AG09309 (cell line): ENCODE measurements at regions not wholly inside any gene's neighbourhood (a gene's known extent, or its start where the extent isn't known, plus 50 kb on each side); places are given as distances from the start of the nearest gene placed in this dataset.

ENCODE experiments used
- DNase-seq: peaks from one replicate; pipeline ENCODE4 v3.0.0-alpha.2; 2010; ENCODE audit warnings: low read depth
- H3K4me3 ChIP-seq: 2 replicates; pipeline ENCODE4 v1.5.1; 2011; ENCODE audit warnings: mild to moderate bottlenecking, low read depth, low read length, moderate library complexity; ENCODE audit not compliant: control insufficient read depth
- CTCF ChIP-seq: IDR thresholded peaks from 2 replicates; pipeline ENCODE4 v1.5.1; 2011; ENCODE audit warnings: mild to moderate bottlenecking, low read depth, low read length, inconsistent platforms; ENCODE audit not compliant: insufficient read depth, control insufficient read depth; ENCODE audit errors: missing control alignments

- no peak for TF ChIP-seq CTCF
- DNase-seq, result no peak
Observed at GRCh38 chr1:96164053-96164452, 557.5 kb upstream of the PTBP2 start.

GRCh38 chr1:96178053-96178452 lies 543.5 kb upstream of the PTBP2 start:
- H3K4me3 ChIP-seq, result no peak overlapping the region
- no peak for TF ChIP-seq CTCF
- DNase-seq, result no peak

More at GRCh38 chr1:96164053-96164452, 557.5 kb upstream of the PTBP2 start:
- no peak overlapping the region for H3K4me3 ChIP-seq

GRCh38 chr1:96183485-96183884 lies 538.1 kb upstream of the PTBP2 start:
- H3K4me3 ChIP-seq, result no peak overlapping the region
- TF ChIP-seq CTCF, result no peak
- no peak for DNase-seq

GRCh38 chr1:96183928-96184327 lies 537.7 kb upstream of the PTBP2 start:
- TF ChIP-seq CTCF, result no peak
- no peak for DNase-seq
- H3K4me3 ChIP-seq, result no peak overlapping the region

GRCh38 chr1:96185181-96185580 lies 536.4 kb upstream of the PTBP2 start:
- no peak for DNase-seq
- TF ChIP-seq CTCF, result no peak
- no peak overlapping the region for H3K4me3 ChIP-seq

GRCh38 chr1:96187020-96187419 lies 534.6 kb upstream of the PTBP2 start:
- no peak overlapping the region for H3K4me3 ChIP-seq
- TF ChIP-seq CTCF, result no peak
- DNase-seq, result no peak

GRCh38 chr1:96191165-96191564 lies 530.4 kb upstream of the PTBP2 start:
- no peak overlapping the region for H3K4me3 ChIP-seq
- no peak for DNase-seq

More at GRCh38 chr1:96191165-96191564, 530.4 kb upstream of the PTBP2 start:
- TF ChIP-seq CTCF, result no peak
